ENCODE measurements at regions not wholly inside any gene's neighbourhood (a gene's known extent, or its start where the extent isn't known, plus 50 kb on each side); places are given as distances from the start of the nearest gene placed in this dataset.
"Not testable (repeated sequence)": the region's sequence is repeated elsewhere in the genome, so short reads cannot be mapped to it uniquely, and the experiment has no call there.

- Histone ChIP-seq H3K9me3 (peaks cover 0 to 8% of the 10 kb centered on the region in 2 donors), H3K27ac (no peak overlapping the region), H3K27me3 (no peaks in the 10 kb centered on the region), H3K4me3 (no peak overlapping the region), H3K4me1 (no peaks in the 10 kb centered on the region), H3K36me3 (no peaks in the 10 kb centered on the region)
- no peak for TF ChIP-seq CTCF (IDR thresholded peaks at IDR 0.05)
- DNase-seq (ENCODE audit: low spot score) = no peak
Measured at GRCh38 chr10:6841761-6842160, 261.7 kb upstream of the PRKCQ start.

GRCh38 chr10:6840766-6841165 lies 260.7 kb upstream of the PRKCQ start:
- no peaks in the 10 kb centered on the region for H3K4me1 ChIP-seq
- H3K4me3 ChIP-seq = no peak overlapping the region
- peaks cover 0 to 4% of the 10 kb centered on the region in 2 donors for H3K9me3 ChIP-seq
- no peaks in the 10 kb centered on the region for H3K36me3 ChIP-seq
- no peak for DNase-seq (ENCODE audit: low spot score)
- H3K27ac ChIP-seq = no peak overlapping the region
- H3K27me3 ChIP-seq = no peaks in the 10 kb centered on the region
- TF ChIP-seq CTCF (IDR thresholded peaks at IDR 0.05) = no peak

- H3K4me3 ChIP-seq = no peak overlapping the region
- H3K9me3 ChIP-seq = no peaks in the 10 kb centered on the region
- TF ChIP-seq CTCF (IDR thresholded peaks at IDR 0.05) = no peak
- H3K27me3 ChIP-seq = no peaks in the 10 kb centered on the region
- no peak for DNase-seq (ENCODE audit: low spot score)
- no peaks in the 10 kb centered on the region for H3K36me3 ChIP-seq
- no peaks in the 10 kb centered on the region for H3K4me1 ChIP-seq
- H3K27ac ChIP-seq = no peak overlapping the region
Measured at GRCh38 chr10:6840201-6840691, 260.2 kb upstream of the PRKCQ start.

- Histone ChIP-seq H3K4me3 (no peak overlapping the region), H3K9me3 (no peaks in the 10 kb centered on the region), H3K27ac (no peak overlapping the region), H3K36me3 (no peaks in the 10 kb centered on the region), H3K4me1 (no peaks in the 10 kb centered on the region), H3K27me3 (no peaks in the 10 kb centered on the region)
- DNase-seq (ENCODE audit: low spot score) = no peak
- TF ChIP-seq CTCF (IDR thresholded peaks at IDR 0.05) = no peak
Measured at GRCh38 chr10:6838118-6838517, 258.0 kb upstream of the PRKCQ start.

GRCh38 chr10:6833458-6834011 lies 253.5 kb upstream of the PRKCQ start:
- Histone ChIP-seq H3K27me3 (no peaks in the 10 kb centered on the region), H3K9me3 (no peaks in the 10 kb centered on the region), H3K4me3 (no peak overlapping the region), H3K27ac (no peak overlapping the region), H3K36me3 (no peaks in the 10 kb centered on the region), H3K4me1 (no peaks in the 10 kb centered on the region)
- no peak for DNase-seq (ENCODE audit: low spot score)
- no peak for TF ChIP-seq CTCF (IDR thresholded peaks at IDR 0.05)

- not testable (repeated sequence) for H3K4me3 ChIP-seq, H3K4me1 ChIP-seq, H3K36me3 ChIP-seq
Measured at GRCh38 chr10:6830981-6831380, 250.9 kb upstream of the PRKCQ start.

GRCh38 chr10:6824793-6825192 lies 244.7 kb upstream of the PRKCQ start:
- H3K9me3 ChIP-seq; H3K4me3 ChIP-seq; H3K36me3 ChIP-seq; H3K27ac ChIP-seq; DNase-seq (ENCODE audit: low spot score); H3K27me3 ChIP-seq; H3K4me1 ChIP-seq: not testable (repeated sequence)

More at GRCh38 chr10:6830981-6831380, 250.9 kb upstream of the PRKCQ start:
- not testable (repeated sequence) for DNase-seq (ENCODE audit: low spot score); H3K9me3 ChIP-seq; H3K27me3 ChIP-seq; H3K27ac ChIP-seq

Measured in right atrium auricular region (tissue), 2 donors.